HFFc6 (cell line): ENCODE measurements at regions not wholly inside any gene's neighbourhood (a gene's known extent, or its start where the extent isn't known, plus 50 kb on each side); places are given as distances from the start of the nearest gene placed in this dataset.
"Not testable (repeated sequence)": the region's sequence is repeated elsewhere in the genome, so short reads cannot be mapped to it uniquely, and the experiment has no call there.

Source experiments
- DNase-seq: peaks from one replicate; pipeline ENCODE4 v3.0.0-alpha.2; 2018
- H3K27ac Mint-ChIP-seq: 2 replicates; pipeline ENCODE4 v1.8.0; 2020; ENCODE audit warnings: mild to moderate bottlenecking, mixed read lengths
- H3K27me3 Mint-ChIP-seq: 2 replicates; pipeline ENCODE4 v1.8.0; 2021; ENCODE audit warnings: mild to moderate bottlenecking, moderate library complexity, mixed read lengths; ENCODE audit not compliant: insufficient read depth
- H3K36me3 Mint-ChIP-seq: 2 replicates; pipeline ENCODE4 v1.8.0; 2021; ENCODE audit warnings: low read depth, mixed read lengths
- H3K4me1 Mint-ChIP-seq: 2 replicates; pipeline ENCODE4 v1.8.0; 2020; ENCODE audit warnings: low read depth, mixed read lengths
- H3K4me3 Mint-ChIP-seq: 2 replicates; pipeline ENCODE4 v1.8.0; 2020; ENCODE audit warnings: mild to moderate bottlenecking, moderate library complexity, mixed read lengths
- H3K9me3 Mint-ChIP-seq: 2 replicates; pipeline ENCODE4 v1.8.0; 2020; ENCODE audit warnings: mild to moderate bottlenecking, mixed read lengths
- CTCF ChIP-seq: fragments of 200-600 bp; sonication (generic); IDR thresholded peaks from 2 replicates; pipeline ENCODE4 v1.5.0; 2021; ENCODE audit warnings: antibody characterized with exemption, mild to moderate bottlenecking

DNA sequence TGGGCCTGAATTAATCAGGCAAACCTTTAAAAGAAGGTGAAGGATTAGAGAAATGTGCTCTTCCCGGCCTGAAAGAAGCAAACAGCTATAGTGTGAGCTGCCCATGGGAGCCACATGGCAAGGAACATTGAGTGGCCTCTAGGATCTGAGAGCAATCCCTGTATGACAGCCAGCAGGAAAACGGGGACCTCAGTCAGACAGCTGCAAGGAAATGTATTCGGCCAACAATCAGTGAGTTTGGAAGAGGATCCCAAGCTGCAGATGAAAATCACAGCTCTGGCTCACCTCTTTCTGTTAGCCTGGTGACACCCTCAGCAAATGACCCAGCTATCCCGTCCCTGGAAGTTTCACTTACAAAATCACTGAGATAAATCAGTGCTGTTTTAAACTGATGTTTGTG lies 309.2 kb downstream of the SH3GL2 start:
- no peak for DNase-seq
- Mint-ChIP-seq H3K4me3 (no peak overlapping the region), H3K27me3 (no peaks in the 10 kb centered on the region; the same call in 1 of the 2 replicates), H3K36me3 (no peaks in the 10 kb centered on the region), H3K9me3 (no peaks in the 10 kb centered on the region), H3K27ac (no peak overlapping the region), H3K4me1 (no peaks in the 10 kb centered on the region)
- no peak for TF ChIP-seq CTCF

DNA sequence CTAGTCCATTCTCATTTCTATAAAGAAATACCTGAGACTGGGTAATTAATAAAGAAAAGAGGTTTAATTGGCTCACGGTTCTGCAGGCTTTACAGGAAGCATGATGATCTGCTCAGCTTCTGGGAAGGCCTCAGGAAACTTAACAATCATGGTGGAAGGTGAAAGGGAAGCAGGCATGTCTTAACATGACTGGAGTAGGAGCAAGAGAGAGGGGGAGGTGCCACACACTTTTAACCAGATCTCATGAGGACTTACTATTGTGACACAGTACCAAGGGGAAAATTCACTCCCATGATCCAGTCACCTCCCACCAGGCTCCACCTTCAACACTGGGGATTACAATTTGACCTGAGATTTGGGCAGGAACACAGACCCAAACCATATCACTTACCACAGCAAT lies 310.1 kb downstream of the SH3GL2 start:
- H3K9me3 Mint-ChIP-seq, H3K27ac Mint-ChIP-seq, H3K27me3 Mint-ChIP-seq, H3K4me3 Mint-ChIP-seq, H3K4me1 Mint-ChIP-seq, H3K36me3 Mint-ChIP-seq, DNase-seq: not testable (repeated sequence)

- Mint-ChIP-seq H3K27me3 (no peaks in the 10 kb centered on the region; the same call in 1 of the 2 replicates), H3K36me3 (no peaks in the 10 kb centered on the region), H3K4me3 (no peak overlapping the region), H3K9me3 (no peaks in the 10 kb centered on the region), H3K27ac (no peak overlapping the region), H3K4me1 (no peaks in the 10 kb centered on the region)
- no peak for DNase-seq
- TF ChIP-seq CTCF = no peak
Measured at GRCh38 chr9:17894501-17895160, 315.8 kb downstream of the SH3GL2 start.

- no peak for TF ChIP-seq CTCF
- no peaks in the 10 kb centered on the region for H3K4me1 Mint-ChIP-seq
- DNase-seq = no peak
- no peaks in the 10 kb centered on the region for H3K36me3 Mint-ChIP-seq
- H3K27ac Mint-ChIP-seq = no peak overlapping the region
- H3K9me3 Mint-ChIP-seq = peaks cover 8% of the 10 kb centered on the region
- no peak overlapping the region for H3K4me3 Mint-ChIP-seq
- peaks cover 3% of the 10 kb centered on the region; the same call in 1 of the 2 replicates for H3K27me3 Mint-ChIP-seq
Measured at GRCh38 chr9:17900606-17901005, 321.7 kb downstream of the SH3GL2 start.

GRCh38 chr9:17905366-17905765 lies 326.5 kb downstream of the SH3GL2 start:
- Mint-ChIP-seq H3K4me3 (no peak overlapping the region), H3K4me1 (no peaks in the 10 kb centered on the region), H3K36me3 (no peaks in the 10 kb centered on the region), H3K27ac (no peak overlapping the region), H3K9me3 (peaks cover 8% of the 10 kb centered on the region), H3K27me3 (peaks cover 6% of the 10 kb centered on the region; the same call in 1 of the 2 replicates)
- TF ChIP-seq CTCF = no peak
- no peak for DNase-seq

DNA sequence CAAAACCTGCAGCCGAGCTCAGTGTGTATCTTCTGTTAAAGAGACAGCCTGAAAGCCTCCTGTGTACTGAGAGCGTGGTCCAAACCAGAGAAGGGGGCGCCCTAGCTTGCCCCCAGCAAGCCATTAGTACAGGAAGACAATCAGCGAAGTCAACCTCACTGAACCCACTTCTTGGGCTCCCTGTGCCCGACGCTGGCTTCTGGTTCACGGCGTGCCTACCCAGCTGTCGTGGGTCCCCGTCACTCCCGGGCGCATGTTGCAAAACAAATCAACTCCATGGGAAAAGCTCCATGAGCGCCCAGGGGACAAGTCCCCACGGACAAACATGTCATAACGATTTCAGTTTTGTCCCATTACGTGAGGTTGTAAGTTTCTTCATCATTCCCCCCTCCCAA lies 326.9 kb downstream of the SH3GL2 start:
- Mint-ChIP-seq H3K27me3 (peaks cover 6% of the 10 kb centered on the region; the same call in 1 of the 2 replicates), H3K27ac (no peak overlapping the region), H3K36me3 (no peaks in the 10 kb centered on the region), H3K4me3 (no peak overlapping the region), H3K9me3 (peaks cover 8% of the 10 kb centered on the region), H3K4me1 (no peaks in the 10 kb centered on the region)
- DNase-seq = no peak
- TF ChIP-seq CTCF = no peak
